Hepatocyte (in vitro differentiated cells): ENCODE measurements at regions not wholly inside any gene's neighbourhood (a gene's known extent, or its start where the extent isn't known, plus 50 kb on each side); places are given as distances from the start of the nearest gene placed in this dataset.

ENCODE experiments used
- CTCF ChIP-seq: fragments of 200-600 bp; sonication (generic); IDR thresholded peaks from 2 replicates; pipeline ENCODE4 v1.5.1; 2016; ENCODE audit warnings: antibody characterized with exemption, mild to moderate bottlenecking; ENCODE audit not compliant: poor library complexity
- EZH2 ChIP-seq: fragments of 200-600 bp; sonication (generic); IDR thresholded peaks from 2 replicates; pipeline ENCODE4 v1.6.1; 2016; ENCODE audit warnings: antibody characterized with exemption, mild to moderate bottlenecking, borderline replicate concordance
- EZH2phosphoT487 ChIP-seq: fragments of 200-600 bp; sonication (generic); IDR thresholded peaks from one replicate; pipeline ENCODE4 v1.6.1; 2018; ENCODE audit warnings: antibody characterized with exemption, mild to moderate bottlenecking, low read depth, moderate library complexity; ENCODE audit not compliant: unreplicated experiment, severe bottlenecking

DNA sequence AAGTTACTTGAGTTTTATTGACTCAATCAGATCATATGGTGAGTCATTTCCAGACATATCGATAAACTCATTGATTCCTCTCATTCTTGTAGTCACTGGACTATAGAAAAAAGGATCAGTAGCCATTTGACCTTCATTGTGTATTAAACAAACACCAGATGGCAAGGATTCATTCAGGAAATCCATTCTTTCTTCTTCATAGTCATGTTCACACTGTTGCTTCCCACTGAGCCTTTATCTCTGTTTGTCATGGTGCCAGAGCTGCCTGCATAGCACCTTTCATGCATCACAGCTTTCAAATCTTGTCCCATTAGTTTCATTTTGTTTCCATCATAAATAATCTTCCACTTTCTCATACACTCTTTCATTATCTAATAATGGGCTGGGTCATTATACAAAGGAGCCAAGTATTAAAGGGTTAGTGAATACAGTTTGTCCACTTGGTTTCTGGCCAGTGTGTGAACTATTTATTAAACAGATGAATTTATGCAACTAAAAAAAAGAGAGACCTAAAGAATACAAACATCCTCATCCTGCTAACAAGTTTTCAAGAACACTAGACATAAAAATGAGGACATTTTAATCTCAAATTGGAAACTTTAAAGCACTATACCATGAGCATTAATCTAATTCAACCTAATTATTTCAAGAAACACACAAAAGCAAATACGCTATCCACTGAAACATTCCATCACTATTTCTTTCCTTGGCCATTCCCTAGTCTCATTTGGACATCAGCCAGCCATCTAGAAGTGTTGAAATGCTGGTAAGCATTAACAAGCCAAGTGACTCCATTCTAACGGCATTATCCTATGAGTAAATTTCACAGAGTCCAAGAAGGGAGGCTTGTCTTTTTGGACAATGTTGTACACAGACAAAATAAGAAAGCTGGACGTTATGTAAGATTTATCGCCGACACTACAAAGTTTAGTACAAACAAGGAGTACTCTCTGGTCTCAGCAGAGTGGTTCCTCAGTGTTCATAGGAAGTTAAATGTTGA, 476.5 kb downstream of the FOXG1 start:
- no peak for TF ChIP-seq CTCF
- TF ChIP-seq EZH2, result no peak
- TF ChIP-seq EZH2phosphoT487, result no peak
